Memory B cell (primary cell): ENCODE measurements at regions not wholly inside any gene's neighbourhood (a gene's known extent, or its start where the extent isn't known, plus 50 kb on each side); places are given as distances from the start of the nearest gene placed in this dataset.
"Not testable (repeated sequence)": the region's sequence is repeated elsewhere in the genome, so short reads cannot be mapped to it uniquely, and the experiment has no call there.

ENCODE experiments used
- ATAC-seq: fragments of 150-1000 bp; cut with Tn5 transposase; 2 replicates; pipeline ENCODE4 v1.10.0; 2021; ENCODE audit warnings: low read depth, mild to moderate bottlenecking, moderate library complexity
- DNase-seq, 2 donors: peaks; one replicate each; pipeline ENCODE4 v3.0.0; 2022; ENCODE audit warnings: low spot score in 2 of 2
- H3K27ac Mint-ChIP-seq: one replicate; pipeline ENCODE4 v1.8.0; 2022; ENCODE audit warnings: mild to moderate bottlenecking, moderate library complexity, mixed read lengths
- H3K27me3 Mint-ChIP-seq: one replicate; pipeline ENCODE4 v1.8.0; 2022; ENCODE audit warnings: mixed read lengths
- H3K36me3 Mint-ChIP-seq: one replicate; pipeline ENCODE4 v1.8.0; 2022; ENCODE audit warnings: mild to moderate bottlenecking, mixed read lengths
- H3K4me1 Mint-ChIP-seq: one replicate; pipeline ENCODE4 v1.8.0; 2022; ENCODE audit warnings: mixed read lengths
- H3K4me3 Mint-ChIP-seq: one replicate; pipeline ENCODE4 v1.8.0; 2022; ENCODE audit warnings: mild to moderate bottlenecking, moderate library complexity, mixed read lengths
- H3K9me3 Mint-ChIP-seq: one replicate; pipeline ENCODE4 v1.8.0; 2022; ENCODE audit warnings: mixed read lengths

- no peak overlapping the region for H3K4me3 Mint-ChIP-seq
- H3K36me3 Mint-ChIP-seq, result no peaks in the 10 kb centered on the region
- H3K9me3 Mint-ChIP-seq, result peaks cover 15% of the 10 kb centered on the region
- ATAC-seq, result no peak
- no peak for DNase-seq
- no peaks in the 10 kb centered on the region for H3K27me3 Mint-ChIP-seq
- H3K4me1 Mint-ChIP-seq, result no peaks in the 10 kb centered on the region
- no peak overlapping the region for H3K27ac Mint-ChIP-seq
These were observed 379.6 kb downstream of the TSHZ3 start for GRCh38 chr19:30969591-30969990.

DNA sequence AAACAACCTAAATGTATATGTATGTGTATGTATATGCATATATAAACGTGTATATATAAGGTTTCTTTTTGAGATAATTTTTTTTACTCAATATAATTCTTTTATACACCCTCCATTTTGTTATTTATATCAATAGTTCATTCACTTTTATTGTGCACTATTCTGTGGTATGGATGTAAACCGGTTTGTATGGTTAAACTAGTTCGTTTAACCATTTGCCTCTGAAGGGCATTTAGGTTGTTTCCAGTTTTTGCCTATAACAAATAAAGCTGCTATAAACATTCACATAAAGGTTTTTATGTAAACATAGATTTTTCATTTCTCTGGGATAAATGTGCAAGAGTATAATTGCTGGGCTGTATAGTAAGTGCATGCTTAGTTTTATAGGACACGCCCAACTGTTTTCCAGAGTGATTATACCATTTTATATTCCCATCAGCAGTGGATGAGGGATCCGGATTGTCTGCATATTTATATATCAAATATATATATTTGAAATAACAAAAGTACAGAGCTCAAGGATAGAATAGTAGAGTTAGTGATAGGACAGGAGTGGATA, 380.3 kb downstream of the TSHZ3 start:
- Mint-ChIP-seq H3K27me3 (no peaks in the 10 kb centered on the region), H3K27ac (no peak overlapping the region), H3K9me3 (peaks cover 13% of the 10 kb centered on the region), H3K36me3 (no peaks in the 10 kb centered on the region), H3K4me3 (no peak overlapping the region), H3K4me1 (no peaks in the 10 kb centered on the region)
- DNase-seq (no peak), ATAC-seq (no peak)

DNA sequence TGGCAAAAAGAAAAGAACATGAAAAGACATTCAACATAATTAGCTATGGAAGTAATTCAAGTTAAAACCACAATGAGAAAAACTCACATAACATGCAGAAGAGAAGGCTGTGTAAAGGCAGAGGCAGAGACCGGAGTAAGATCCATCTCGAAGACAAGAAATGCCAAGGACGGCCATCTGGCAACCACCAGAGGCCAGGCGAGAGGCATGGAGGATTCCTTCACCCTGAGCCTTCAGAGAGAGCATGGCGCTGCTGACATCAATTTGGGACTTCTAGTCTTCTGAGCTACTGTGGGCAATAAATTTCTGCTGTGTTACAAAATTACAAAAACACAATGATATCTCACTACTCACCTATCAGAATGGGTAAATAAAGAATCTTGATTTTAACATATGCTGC, 381.0 kb downstream of the TSHZ3 start:
- no peaks in the 10 kb centered on the region for H3K27me3 Mint-ChIP-seq
- no peaks in the 10 kb centered on the region for H3K36me3 Mint-ChIP-seq
- H3K27ac Mint-ChIP-seq, result no peak overlapping the region
- no peak overlapping the region for H3K4me3 Mint-ChIP-seq
- no peaks in the 10 kb centered on the region for H3K4me1 Mint-ChIP-seq
- no peak for DNase-seq
- peaks cover 15% of the 10 kb centered on the region for H3K9me3 Mint-ChIP-seq
- no peak for ATAC-seq

DNA sequence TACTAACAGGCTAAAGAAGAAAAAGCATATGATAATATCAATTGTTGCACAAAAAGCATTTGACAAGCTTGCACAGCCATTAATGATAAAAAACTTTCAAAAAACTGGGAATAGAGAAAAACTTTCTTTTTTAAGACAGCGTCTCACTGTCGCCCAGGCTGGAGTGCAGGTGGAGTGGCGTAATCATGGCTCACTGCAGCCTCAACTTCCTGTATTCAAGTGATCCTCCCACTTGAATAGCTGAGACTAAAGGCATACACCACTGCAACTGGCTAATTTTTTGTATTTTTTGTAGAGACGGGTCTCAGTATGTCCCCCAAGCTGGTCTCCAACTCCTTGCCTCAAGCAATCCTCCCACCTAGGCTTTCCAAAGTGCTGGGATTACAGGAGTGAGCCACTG, 382.8 kb downstream of the TSHZ3 start:
- H3K9me3 Mint-ChIP-seq, result peaks cover 17% of the 10 kb centered on the region
- no peaks in the 10 kb centered on the region for H3K4me1 Mint-ChIP-seq
- H3K4me3 Mint-ChIP-seq, result no peak overlapping the region
- ATAC-seq, result no peak
- H3K27me3 Mint-ChIP-seq, result no peaks in the 10 kb centered on the region
- DNase-seq, result no peak
- no peaks in the 10 kb centered on the region for H3K36me3 Mint-ChIP-seq
- H3K27ac Mint-ChIP-seq, result no peak overlapping the region

DNA sequence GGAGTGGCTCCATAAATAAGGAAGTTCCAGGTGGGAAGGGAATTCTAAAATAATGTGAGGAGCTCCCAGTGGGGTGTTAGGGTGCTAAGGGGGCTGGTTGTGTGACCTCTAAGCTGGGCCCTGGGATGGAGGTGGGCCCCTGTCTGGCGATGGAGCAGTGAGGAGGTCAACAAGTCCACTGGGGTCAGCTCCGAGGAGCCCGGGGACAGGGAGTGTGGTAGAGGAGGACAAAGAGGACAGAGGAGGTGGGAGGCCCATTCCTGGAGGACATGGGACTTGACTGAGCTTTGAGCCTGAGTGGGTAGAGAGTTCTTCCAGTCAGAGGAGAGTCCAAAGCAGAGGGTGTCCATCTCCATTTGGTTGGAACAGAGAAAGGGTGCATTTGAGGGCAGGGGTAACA, 390.2 kb downstream of the TSHZ3 start:
- Mint-ChIP-seq H3K4me1 (no peaks in the 10 kb centered on the region), H3K27me3 (peaks cover 1% of the 10 kb centered on the region), H3K4me3 (no peak overlapping the region), H3K9me3 (peaks cover 19% of the 10 kb centered on the region), H3K27ac (no peak overlapping the region), H3K36me3 (no peaks in the 10 kb centered on the region)
- DNase-seq (no peak), ATAC-seq (no peak)

DNA sequence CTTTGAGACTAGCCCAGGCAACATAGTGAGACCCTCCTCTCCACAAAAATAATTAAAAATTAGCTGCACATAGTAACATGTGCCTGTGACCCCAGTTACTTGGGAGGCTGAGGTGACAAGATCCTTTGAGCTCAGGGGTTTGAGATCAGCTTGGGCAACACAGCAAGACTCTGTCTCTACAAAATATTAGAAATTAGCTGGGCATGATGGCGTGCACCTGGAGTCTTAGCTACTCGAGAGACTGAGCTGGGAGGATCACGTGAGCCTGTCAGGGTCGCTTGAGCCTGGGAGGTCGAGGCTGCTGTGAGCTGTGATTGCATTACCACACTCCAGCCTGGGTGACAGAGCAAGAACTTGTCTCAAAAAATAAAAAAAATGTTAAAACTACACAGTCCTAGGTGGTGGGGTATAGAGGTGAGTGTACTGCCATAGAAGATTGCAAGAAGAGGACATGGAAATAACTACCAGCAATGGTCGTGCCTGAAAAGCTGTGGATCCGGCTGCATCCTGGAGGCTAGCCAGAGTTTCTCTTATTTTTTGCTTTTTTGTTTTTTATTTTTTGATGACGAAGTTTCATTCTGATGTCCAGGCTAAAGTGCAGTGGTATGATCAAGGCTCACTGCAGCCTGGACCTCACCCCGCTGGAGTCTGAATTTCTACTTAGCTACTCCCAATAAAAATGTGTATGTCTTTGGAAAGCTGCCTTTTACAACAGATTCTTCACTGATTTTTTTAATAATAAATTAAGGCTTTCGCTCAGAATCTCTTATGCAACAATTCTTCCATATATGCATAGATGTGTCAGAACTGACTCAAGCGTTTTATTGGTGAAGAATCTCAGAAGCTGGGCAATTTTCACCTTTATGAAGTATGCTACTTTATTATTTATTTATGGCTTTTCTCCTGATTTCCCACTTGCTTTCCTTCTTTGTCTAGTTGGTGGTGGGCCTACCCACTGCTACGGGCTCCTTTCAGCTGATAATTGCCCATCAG, 393.8 kb downstream of the TSHZ3 start:
- ATAC-seq (no peak), DNase-seq (no peak)
- Mint-ChIP-seq H3K9me3 (peaks cover 15% of the 10 kb centered on the region), H3K36me3 (no peaks in the 10 kb centered on the region), H3K4me3 (no peak overlapping the region), H3K27ac (no peak overlapping the region), H3K4me1 (no peaks in the 10 kb centered on the region), H3K27me3 (peaks cover 1% of the 10 kb centered on the region)

DNA sequence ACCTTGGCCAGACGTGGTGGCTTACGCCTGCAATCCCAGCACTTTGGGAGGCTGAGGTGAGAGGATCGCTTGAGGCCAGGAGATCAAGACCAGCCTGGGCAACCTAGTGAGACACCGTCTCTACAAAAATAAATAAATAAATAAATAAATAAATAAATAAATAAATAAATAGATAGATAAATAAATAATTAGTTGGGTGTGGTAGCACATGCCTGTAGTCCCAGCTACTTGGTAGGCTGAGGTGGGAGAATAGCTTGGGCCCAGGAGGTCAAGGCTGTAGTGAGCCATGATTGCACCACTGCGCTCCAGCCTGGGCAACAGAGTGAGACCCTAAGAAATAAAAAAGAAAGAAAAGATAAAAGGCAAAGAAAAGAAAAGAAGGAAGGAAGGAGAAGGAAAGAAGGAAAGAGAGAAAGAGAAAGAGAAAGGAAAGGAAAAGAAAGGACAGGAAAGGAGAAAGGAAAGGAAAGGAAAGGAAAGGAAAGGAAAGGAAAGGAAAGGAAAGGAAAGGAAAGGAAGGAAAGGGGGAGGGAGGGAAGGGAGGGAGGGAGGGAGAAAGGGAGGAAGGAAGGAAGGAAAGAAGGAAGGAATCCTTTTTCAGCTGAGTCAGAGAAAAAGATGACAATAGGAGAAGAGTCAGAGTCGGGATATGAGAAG, 404.8 kb downstream of the TSHZ3 start:
- not testable (repeated sequence) for ATAC-seq, DNase-seq, H3K4me3 Mint-ChIP-seq, H3K27ac Mint-ChIP-seq, H3K4me1 Mint-ChIP-seq, H3K9me3 Mint-ChIP-seq, H3K27me3 Mint-ChIP-seq, H3K36me3 Mint-ChIP-seq

- H3K27me3 Mint-ChIP-seq, result no peaks in the 10 kb centered on the region
- no peaks in the 10 kb centered on the region for H3K4me1 Mint-ChIP-seq
- H3K4me3 Mint-ChIP-seq, result no peak overlapping the region
- ATAC-seq (no peak), DNase-seq (no peak)
- no peaks in the 10 kb centered on the region for H3K36me3 Mint-ChIP-seq
- H3K9me3 Mint-ChIP-seq, result peaks cover 8% of the 10 kb centered on the region
- H3K27ac Mint-ChIP-seq, result no peak overlapping the region
These were observed 406.0 kb downstream of the TSHZ3 start for GRCh38 chr19:30943101-30943843.

DNA sequence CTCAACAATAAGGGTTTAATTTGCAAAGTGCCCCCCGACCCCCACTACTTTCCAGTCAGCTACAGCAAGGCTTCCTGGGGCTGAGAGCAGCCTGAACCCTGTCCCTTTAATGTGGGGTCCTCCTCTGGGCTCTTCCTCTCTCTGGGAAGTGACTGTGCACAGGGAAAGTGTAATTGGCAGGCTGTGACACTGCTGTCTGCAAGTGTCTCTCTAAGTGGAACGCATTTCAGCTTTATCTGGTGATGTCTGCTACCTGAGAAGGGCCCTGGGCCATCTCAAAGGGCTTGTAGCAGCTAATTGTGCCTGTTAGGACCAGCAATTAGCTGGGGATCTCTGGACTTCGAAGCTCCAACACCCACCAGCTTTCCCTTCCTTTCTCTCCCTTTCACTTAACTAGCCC, 406.6 kb downstream of the TSHZ3 start:
- no peaks in the 10 kb centered on the region for H3K4me1 Mint-ChIP-seq
- DNase-seq (no peak), ATAC-seq (no peak)
- peaks cover 9% of the 10 kb centered on the region for H3K9me3 Mint-ChIP-seq
- no peak overlapping the region for H3K4me3 Mint-ChIP-seq
- H3K36me3 Mint-ChIP-seq, result no peaks in the 10 kb centered on the region
- H3K27ac Mint-ChIP-seq, result no peak overlapping the region
- H3K27me3 Mint-ChIP-seq, result no peaks in the 10 kb centered on the region

DNA sequence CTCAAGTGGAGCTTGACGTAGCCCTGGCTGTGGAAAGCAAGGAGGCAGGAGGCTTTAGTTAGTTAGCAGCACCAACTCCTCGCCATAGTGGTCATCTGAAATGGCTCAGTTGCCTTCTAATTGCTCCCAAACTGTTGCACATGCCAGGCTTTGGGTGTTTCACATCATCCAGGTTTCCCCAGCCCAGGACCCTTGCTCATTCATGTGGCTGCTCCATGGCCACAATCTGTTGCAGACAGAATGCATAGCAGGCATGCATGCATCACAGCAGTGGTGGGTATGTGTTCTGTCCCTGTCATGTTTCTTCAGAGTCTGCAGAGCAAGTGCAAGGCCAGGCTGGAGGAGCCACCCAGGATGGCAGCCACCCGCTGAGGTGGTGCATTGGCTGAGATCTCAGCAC, 407.6 kb downstream of the TSHZ3 start:
- no peak for DNase-seq
- Mint-ChIP-seq H3K4me1 (no peaks in the 10 kb centered on the region), H3K36me3 (no peaks in the 10 kb centered on the region), H3K27ac (no peak overlapping the region), H3K27me3 (no peaks in the 10 kb centered on the region), H3K4me3 (no peak overlapping the region), H3K9me3 (peaks cover 9% of the 10 kb centered on the region)
- ATAC-seq, result no peak

- no peak for DNase-seq
- H3K9me3 Mint-ChIP-seq, result peaks cover 11% of the 10 kb centered on the region
- no peaks in the 10 kb centered on the region for H3K27me3 Mint-ChIP-seq
- no peaks in the 10 kb centered on the region for H3K36me3 Mint-ChIP-seq
- H3K4me3 Mint-ChIP-seq, result no peak overlapping the region
- no peak overlapping the region for H3K27ac Mint-ChIP-seq
- no peaks in the 10 kb centered on the region for H3K4me1 Mint-ChIP-seq
- ATAC-seq, result no peak
These were observed 413.0 kb downstream of the TSHZ3 start for GRCh38 chr19:30936276-30936675.

GRCh38 chr19:30935146-30935545, 414.1 kb downstream of the TSHZ3 start:
- Mint-ChIP-seq H3K4me3 (no peak overlapping the region), H3K36me3 (no peaks in the 10 kb centered on the region), H3K4me1 (no peaks in the 10 kb centered on the region), H3K27me3 (no peaks in the 10 kb centered on the region), H3K9me3 (peaks cover 10% of the 10 kb centered on the region), H3K27ac (no peak overlapping the region)
- no peak for ATAC-seq
- DNase-seq, result no peak

GRCh38 chr19:30933454-30933853, 415.8 kb downstream of the TSHZ3 start:
- H3K4me3 Mint-ChIP-seq, H3K4me1 Mint-ChIP-seq, H3K27me3 Mint-ChIP-seq: not testable (repeated sequence)

DNA sequence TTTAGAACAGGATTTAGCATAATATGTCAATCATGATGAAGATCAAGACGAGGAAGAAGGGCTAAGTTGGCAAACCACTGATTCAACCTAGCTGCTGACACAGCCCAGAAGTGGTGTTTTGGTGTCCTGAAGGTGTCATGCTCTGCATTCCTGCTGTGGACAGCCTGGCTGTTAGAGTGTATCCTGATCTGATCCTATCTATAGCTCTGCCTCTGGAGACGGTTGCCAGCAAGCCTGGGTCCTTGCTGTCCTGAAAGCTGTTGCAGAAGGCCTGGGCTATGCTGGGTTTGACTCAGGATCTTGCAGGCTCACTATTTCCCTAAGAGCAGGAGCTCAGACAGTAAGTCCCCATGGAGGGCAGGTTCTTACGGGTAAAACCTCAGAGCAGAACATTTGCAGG, 416.4 kb downstream of the TSHZ3 start:
- DNase-seq (no peak), ATAC-seq (no peak)
- Mint-ChIP-seq H3K27me3 (no peaks in the 10 kb centered on the region), H3K36me3 (no peaks in the 10 kb centered on the region), H3K4me3 (no peak overlapping the region), H3K27ac (no peak overlapping the region), H3K4me1 (no peaks in the 10 kb centered on the region), H3K9me3 (peaks cover 9% of the 10 kb centered on the region)

More at GRCh38 chr19:30933454-30933853, 415.8 kb downstream of the TSHZ3 start:
- DNase-seq, H3K9me3 Mint-ChIP-seq, H3K36me3 Mint-ChIP-seq, H3K27ac Mint-ChIP-seq, ATAC-seq: not testable (repeated sequence)
